Common myeloid progenitor, CD34-positive (primary cell): ENCODE measurements at regions not wholly inside any gene's neighbourhood (a gene's known extent, or its start where the extent isn't known, plus 50 kb on each side); places are given as distances from the start of the nearest gene placed in this dataset.
A peak's percentile ranks its signal among the peaks of the same experiment; 100 is the strongest.

Source experiments
- CTCF ChIA-PET: fragments of 350-600 bp; sonication (Branson Sonifier 250); formaldehyde crosslinking; loops from one replicate; lab custom pipeline; 2021; ENCODE audit warnings: antibody characterized with exemption; lab: Charles Lee
- POLR2A ChIA-PET: fragments of 350-600 bp; sonication (Branson Sonifier 250); formaldehyde crosslinking; loops from one replicate; lab custom pipeline; 2021; ENCODE audit warnings: antibody characterized with exemption; lab: Charles Lee
- DNase-seq, 3 donors: peaks; one replicate each; pipeline versions ENCODE4 v3.0.0 to v3.0.0-alpha.2; 2013
- H3K27ac ChIP-seq, 2 experiments: 1 replicate in 1 of 2; 2 replicates in 1 of 2; pipeline ENCODE4 v1.7.0; 2013; ENCODE audit warnings: inconsistent platforms in 2 of 2, low read length in 2 of 2, mild to moderate bottlenecking in 2 of 2, low read depth in 1 of 2, moderate library complexity in 1 of 2; ENCODE audit not compliant: severe bottlenecking in 2 of 2, insufficient read depth in 1 of 2, poor library complexity in 1 of 2
- H3K27me3 ChIP-seq, 5 experiments: replicated peaks in 2 of 5; 1 replicate in 3 of 5; 2 replicates in 2 of 5; pipeline versions ENCODE4 v1.6.1 to v1.7.0; 2013; ENCODE audit warnings: low read length in 4 of 5, mild to moderate bottlenecking in 2 of 5, moderate library complexity in 2 of 5, inconsistent platforms in 1 of 5; ENCODE audit not compliant: insufficient read depth in 5 of 5, control insufficient read depth in 4 of 5
- H3K36me3 ChIP-seq, 4 experiments: 1 replicate in 2 of 4; 2 replicates in 2 of 4; pipeline versions ENCODE4 v1.6.1 to v1.7.0; 2013; ENCODE audit warnings: low read length in 3 of 4, control low read depth in 1 of 4, mild to moderate bottlenecking in 1 of 4; ENCODE audit not compliant: control insufficient read depth in 4 of 4, insufficient read depth in 4 of 4
- H3K4me1 ChIP-seq, 4 experiments: 1 replicate in 3 of 4; 2 replicates in 1 of 4; pipeline versions ENCODE4 v1.6.1 to v1.7.1; 2013; ENCODE audit warnings: low read length in 3 of 4, mild to moderate bottlenecking in 3 of 4, control low read depth in 1 of 4, inconsistent platforms in 1 of 4, moderate library complexity in 1 of 4; ENCODE audit not compliant: control insufficient read depth in 4 of 4, insufficient read depth in 4 of 4; ENCODE audit errors: control extremely low read depth in 1 of 4
- H3K4me3 ChIP-seq, 7 experiments: 1 replicate in 4 of 7; 2 replicates in 3 of 7; pipeline versions ENCODE4 v1.5.1 to v1.7.0; 2013; ENCODE audit warnings: mild to moderate bottlenecking in 7 of 7, low read length in 6 of 7, moderate library complexity in 6 of 7, inconsistent platforms in 2 of 7, low read depth in 2 of 7, control low read depth in 1 of 7; ENCODE audit not compliant: insufficient read depth in 4 of 7, control insufficient read depth in 1 of 7; ENCODE audit errors: extremely low read depth in 1 of 7
- H3K9me3 ChIP-seq, 5 experiments: 1 replicate in 4 of 5; 2 replicates in 1 of 5; pipeline versions ENCODE4 v1.6.1 to v1.7.1; 2013; ENCODE audit warnings: low read length in 4 of 5, mild to moderate bottlenecking in 2 of 5, inconsistent platforms in 1 of 5, low read depth in 1 of 5, moderate library complexity in 1 of 5; ENCODE audit not compliant: control insufficient read depth in 4 of 5, insufficient read depth in 2 of 5; ENCODE audit errors: control extremely low read depth in 1 of 5
- WGBS: methylation state at CpG from one replicate; pipeline ENCODE4 v1.1.5; 2013; ENCODE audit not compliant: insufficient coverage; 5-methylcytosine and 5-hydroxymethylcytosine counted together

DNA sequence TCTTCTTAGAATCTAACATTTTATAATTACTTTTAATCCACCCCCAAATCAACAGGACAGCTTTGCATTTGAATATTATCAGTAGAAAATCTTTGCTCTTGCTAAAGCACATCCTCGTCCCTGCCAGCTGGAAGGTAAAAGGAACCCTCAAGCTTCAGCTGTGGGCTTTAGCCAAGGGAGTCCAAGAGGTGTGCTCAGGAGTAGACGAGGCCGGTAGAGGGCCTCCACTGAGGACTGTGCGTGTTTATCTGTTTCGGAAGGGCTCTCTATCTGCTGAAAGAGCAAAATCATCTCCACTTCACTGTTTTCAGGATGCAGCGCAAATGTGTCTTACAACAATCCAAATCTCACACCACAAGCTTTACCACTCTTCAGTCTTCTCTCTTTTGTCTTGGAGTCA, 257.4 kb upstream of the IL12A start:
- ChIA-PET POLR2A (no interaction called here), CTCF (interaction anchor here (1.0 kb wide), 1 partner anchor 10 kb away, joined by 3 read pairs; no protein-coding TSS in a partner anchor)
- no peaks in the 10 kb centered on the region for H3K27me3 ChIP-seq
- DNase-seq: no peak
- H3K36me3 ChIP-seq: no peaks in the 10 kb centered on the region
- peaks cover 0 to 9% (median 5%) of the 10 kb centered on the region in 4 experiments for H3K4me1 ChIP-seq
- no peaks in the 10 kb centered on the region for H3K9me3 ChIP-seq
- no peak overlapping the region for H3K27ac ChIP-seq
- no peak overlapping the region for H3K4me3 ChIP-seq
- WGBS: 93% methylated on average over 5 of the region's 6 CpGs

GRCh38 chr3:159732172-159733111, 256.2 kb upstream of the IL12A start:
- ChIA-PET CTCF (interaction anchor here (1.0 to 1.5 kb wide), 2 partner anchors 9 to 11 kb away, joined by 3 to 4 read pairs; no protein-coding TSS in a partner anchor), POLR2A (no interaction called here)
- H3K9me3 ChIP-seq: no peaks in the 10 kb centered on the region
- 36% methylated on average over 3 of the region's 6 CpGs for WGBS
- H3K4me1 ChIP-seq: peaks cover 0 to 9% (median 5%) of the 10 kb centered on the region in 4 experiments
- no peak overlapping the region for H3K4me3 ChIP-seq
- H3K27me3 ChIP-seq: no peaks in the 10 kb centered on the region
- no peak overlapping the region for H3K27ac ChIP-seq
- no peaks in the 10 kb centered on the region for H3K36me3 ChIP-seq
- peak in 1 of 3 donors; percentile 4 for DNase-seq

- H3K27ac ChIP-seq: no peak overlapping the region
- no peaks in the 10 kb centered on the region for H3K36me3 ChIP-seq
- no peak overlapping the region for H3K4me3 ChIP-seq
- no peaks in the 10 kb centered on the region for H3K27me3 ChIP-seq
- no peak for DNase-seq
- 92% methylated on average over 2 of the region's 5 CpGs for WGBS
- H3K9me3 ChIP-seq: no peaks in the 10 kb centered on the region
- ChIA-PET POLR2A (no interaction called here), CTCF (interaction anchor here (1.5 kb wide), 1 partner anchor 8 kb away, joined by 4 read pairs; no protein-coding TSS in a partner anchor)
- peaks cover 0 to 9% (median 5%) of the 10 kb centered on the region in 4 experiments for H3K4me1 ChIP-seq
Measured at GRCh38 chr3:159733194-159733860, 255.3 kb upstream of the IL12A start.

DNA sequence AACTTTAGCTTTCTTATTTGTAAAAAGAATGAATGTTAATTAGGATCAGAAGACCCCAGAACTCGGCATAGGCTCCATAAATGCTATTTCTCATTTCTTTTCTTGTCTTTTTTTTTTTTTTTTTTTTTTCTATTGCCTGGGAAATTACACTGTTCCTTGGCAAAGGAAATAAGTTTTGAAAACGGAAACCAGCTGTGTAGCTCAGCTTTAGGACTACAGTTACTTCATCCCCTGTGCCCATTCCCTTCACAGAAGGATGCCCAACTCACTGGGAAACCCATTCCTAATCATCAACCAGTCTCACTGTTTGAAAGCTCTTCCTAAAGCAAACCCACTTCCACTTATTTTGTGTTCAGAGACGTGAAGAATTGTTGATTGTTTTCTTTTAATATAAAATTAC, 254.0 kb upstream of the IL12A start:
- Histone ChIP-seq H3K4me3 (no peak overlapping the region), H3K4me1 (peaks cover 0 to 9% (median 5%) of the 10 kb centered on the region in 4 experiments), H3K36me3 (no peaks in the 10 kb centered on the region), H3K27me3 (no peaks in the 10 kb centered on the region), H3K27ac (no peak overlapping the region), H3K9me3 (no peaks in the 10 kb centered on the region)
- POLR2A ChIA-PET: no interaction called here
- CTCF ChIA-PET: interaction anchor here (0.9 kb wide), 1 partner anchor 70 kb away, joined by 3 read pairs; no protein-coding TSS in a partner anchor
- 63% methylated on average over 1 of the region's 3 CpGs for WGBS
- DNase-seq: no peak

GRCh38 chr3:159739166-159739565, 249.5 kb upstream of the IL12A start:
- ChIA-PET POLR2A (no interaction called here), CTCF (no interaction called here)
- H3K9me3 ChIP-seq: no peaks in the 10 kb centered on the region
- H3K36me3 ChIP-seq: no peaks in the 10 kb centered on the region
- no CpG with 5 or more reads among the region's 1 CpG for WGBS
- DNase-seq: no peak
- H3K4me3 ChIP-seq: no peak overlapping the region
- H3K27me3 ChIP-seq: no peaks in the 10 kb centered on the region
- no peaks in the 10 kb centered on the region for H3K4me1 ChIP-seq
- no peak overlapping the region for H3K27ac ChIP-seq

GRCh38 chr3:159739969-159740368, 248.7 kb upstream of the IL12A start:
- H3K27ac ChIP-seq: no peak overlapping the region
- H3K27me3 ChIP-seq: no peaks in the 10 kb centered on the region
- ChIA-PET POLR2A (no interaction called here), CTCF (interaction anchor here (1.3 kb wide), 1 partner anchor 65 kb away, joined by 3 read pairs; no protein-coding TSS in a partner anchor)
- no peak for DNase-seq
- H3K4me3 ChIP-seq: no peak overlapping the region
- H3K4me1 ChIP-seq: no peaks in the 10 kb centered on the region
- no peaks in the 10 kb centered on the region for H3K36me3 ChIP-seq
- H3K9me3 ChIP-seq: no peaks in the 10 kb centered on the region
- WGBS: 88% methylated on average over 2 of the region's 2 CpGs
